ENCODE measurements at regions not wholly inside any gene's neighbourhood (a gene's known extent, or its start where the extent isn't known, plus 50 kb on each side); places are given as distances from the start of the nearest gene placed in this dataset.

- DNase-seq = no peak
Observed at GRCh38 chr18:54769526-54770464, 58.5 kb upstream of the RAB27B start.

DNA sequence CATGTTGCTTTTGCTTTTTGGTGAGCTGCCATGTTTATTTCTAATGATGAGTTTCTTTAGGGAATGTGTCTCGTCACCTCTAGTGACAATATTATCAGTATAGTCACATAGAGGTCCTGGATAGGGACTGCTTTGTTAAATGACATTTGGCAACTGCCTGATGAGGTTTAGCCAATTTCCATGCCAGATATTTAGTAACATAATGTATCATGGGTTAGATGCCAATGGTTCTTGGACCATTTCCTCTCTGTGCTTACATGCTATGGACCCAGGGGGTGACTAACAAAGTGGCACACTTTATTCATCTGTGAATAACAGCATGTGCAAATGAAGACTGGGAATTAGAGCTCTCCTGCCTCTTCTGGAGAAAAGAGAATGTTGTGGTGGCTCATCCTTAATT, 56.2 kb upstream of the RAB27B start:
- no peak for DNase-seq

GRCh38 chr18:54774423-54774822, 53.9 kb upstream of the RAB27B start:
- no peak for DNase-seq

DNA sequence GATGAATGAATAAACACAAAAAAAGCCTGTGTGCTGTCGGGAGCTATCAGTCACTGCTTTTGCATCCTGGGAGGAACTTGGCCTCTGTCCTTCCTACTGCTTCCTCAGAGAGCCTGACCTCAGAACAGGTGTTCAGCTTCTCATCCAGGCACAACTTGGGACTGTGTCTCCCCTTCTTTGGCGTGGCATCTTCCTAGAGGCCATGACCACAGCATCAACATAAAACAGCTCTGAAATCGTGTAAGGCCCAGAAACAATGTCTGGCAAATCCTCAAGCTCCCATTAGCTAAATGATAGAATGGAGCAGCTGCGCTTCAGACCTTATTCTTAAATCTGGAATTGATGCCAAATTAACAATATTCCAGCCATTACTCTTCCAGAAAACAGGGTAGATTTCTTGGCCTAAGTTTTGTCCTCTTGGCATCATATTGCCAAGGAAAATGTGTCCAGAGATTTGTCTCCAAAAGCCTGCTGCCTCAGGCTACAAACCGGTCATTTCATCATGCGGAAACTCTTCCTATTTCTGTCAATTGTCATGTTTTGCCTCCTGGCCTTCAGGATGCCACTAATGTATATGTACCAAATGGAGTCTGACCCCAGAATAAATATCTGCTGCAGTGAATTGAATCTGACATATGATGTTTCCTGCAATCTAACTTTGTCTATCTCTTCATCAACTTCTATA, 53.2 kb upstream of the RAB27B start:
- no peak for DNase-seq

DNA sequence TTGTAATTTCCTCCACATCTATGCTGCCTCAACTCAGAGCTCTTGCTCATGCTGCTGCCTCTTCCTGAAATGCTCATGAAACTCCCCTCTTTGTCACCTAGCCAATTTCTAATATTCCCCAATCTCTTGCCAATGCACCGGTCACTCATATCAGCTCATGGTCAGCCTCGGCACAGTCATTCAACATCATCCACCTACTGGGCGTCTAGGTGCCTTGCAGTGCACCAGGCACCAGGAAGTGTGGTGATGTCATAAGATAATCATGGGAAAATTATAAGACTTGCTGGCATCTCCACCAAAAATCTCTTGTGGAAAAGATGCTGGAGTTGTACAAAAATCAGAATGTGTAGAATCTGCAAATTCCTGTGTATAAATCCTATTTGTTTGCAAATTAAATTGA, 52.6 kb upstream of the RAB27B start:
- no peak for DNase-seq

DNA sequence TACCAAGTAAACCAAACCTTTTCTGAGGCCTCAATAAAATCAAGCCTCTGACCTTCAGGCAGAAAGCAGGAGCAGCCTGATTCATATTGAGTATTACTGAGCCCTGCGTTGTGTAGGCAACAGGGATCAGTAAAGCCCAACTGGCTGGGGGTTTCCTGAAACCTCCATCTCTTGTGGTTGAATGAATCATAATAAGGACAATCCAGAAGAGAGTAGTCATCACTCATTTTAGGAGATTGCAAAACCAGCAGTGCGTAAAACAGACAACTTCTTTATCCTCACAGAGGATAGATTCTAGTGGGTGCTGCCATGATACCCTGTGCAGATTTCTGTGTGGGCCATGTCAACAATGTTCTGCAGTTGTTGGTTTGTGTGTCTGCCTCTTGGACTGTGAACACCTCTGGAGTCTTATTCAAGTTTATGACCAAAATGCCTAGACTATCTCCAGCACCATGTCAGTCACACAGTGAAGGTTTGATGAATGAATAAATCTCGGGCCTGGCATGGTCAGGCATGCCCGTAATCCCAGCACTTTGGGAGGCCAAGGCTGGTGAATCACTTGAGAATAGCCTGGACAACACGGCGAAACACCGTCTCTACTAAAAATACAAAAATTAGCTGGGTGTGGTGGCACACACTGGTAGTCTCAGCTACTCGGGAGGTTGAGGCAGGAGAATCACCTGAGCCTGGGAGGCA, 51.8 kb upstream of the RAB27B start:
- no peak for DNase-seq

- no peak for DNase-seq
Observed at GRCh38 chr18:54777118-54777791, 51.0 kb upstream of the RAB27B start.

GRCh38 chr18:54777989-54778388, 50.3 kb upstream of the RAB27B start:
- no peak for DNase-seq
